Sigmoid colon (tissue), 3 donors: ENCODE measurements at regions not wholly inside any gene's neighbourhood (a gene's known extent, or its start where the extent isn't known, plus 50 kb on each side); places are given as distances from the start of the nearest gene placed in this dataset.

Experiments used
- CTCF ChIP-seq, 4 experiments: fragments of 450-650 bp in 3 of 4; fragments of 200-600 bp in 1 of 4; IDR thresholded peaks; one replicate each; pipeline ENCODE4 v1.5.1; 2016 to 2019; ENCODE audit warnings: antibody characterized with exemption in 4 of 4, mild to moderate bottlenecking in 3 of 4, moderate library complexity in 2 of 4
- POLR2A ChIP-seq, 2 donors: fragments of 450-650 bp; IDR thresholded peaks; one replicate each; pipeline ENCODE4 v1.6.1; 2016; ENCODE audit warnings: antibody characterized with exemption in 2 of 2, mild to moderate bottlenecking in 2 of 2, moderate library complexity in 2 of 2

DNA sequence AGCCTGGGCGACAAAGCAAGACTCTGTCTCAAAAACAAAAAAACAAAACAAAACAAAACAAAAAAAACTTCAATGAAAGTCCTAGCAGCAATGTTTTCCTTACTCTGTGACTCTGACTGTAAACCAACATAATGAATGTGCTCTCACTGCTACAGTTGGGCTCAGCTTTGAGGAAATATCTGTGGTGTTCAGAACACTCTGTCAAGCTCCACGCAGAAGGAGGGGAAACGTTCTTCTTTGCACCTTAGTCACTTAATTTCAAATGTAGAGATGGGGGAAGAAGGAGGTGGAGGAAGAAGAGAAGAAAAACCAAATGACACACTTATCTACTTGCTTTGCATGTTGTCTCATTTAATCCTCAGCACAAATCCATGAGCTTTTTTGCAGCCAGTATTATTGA lies 107.1 kb upstream of the UBE3A start:
- TF ChIP-seq POLR2A (IDR thresholded peaks at IDR 0.05) (no peak), CTCF (IDR thresholded peaks at IDR 0.05) (no peak)
